ENCODE measurements at regions not wholly inside any gene's neighbourhood (a gene's known extent, or its start where the extent isn't known, plus 50 kb on each side); places are given as distances from the start of the nearest gene placed in this dataset.

- Histone ChIP-seq H3K27ac (no peak overlapping the region), H3K27me3 (no peaks in the 10 kb centered on the region), H3K9me3 (no peaks in the 10 kb centered on the region), H3K4me1 (peaks cover 0 to 5% (median 0%) of the 10 kb centered on the region in 4 donors), H3K4me3 (no peak overlapping the region), H3K36me3 (no peaks in the 10 kb centered on the region)
- no peak for TF ChIP-seq CTCF (IDR thresholded peaks at IDR 0.05)
- no peak for TF ChIP-seq POLR2A (IDR thresholded peaks at IDR 0.05)
- ATAC-seq = no peak
- 67% methylated on average over 3 of the region's 3 CpGs for WGBS (ENCODE audit: insufficient coverage, low coverage, low lambda C conversion rate, missing lambda C conversion rate)
- DNase-seq = no peak
- intact Hi-C loops (cut with DNase I) = no loop called here
Measured at GRCh38 chr1:200263203-200263602, 146.6 kb downstream of the ZNF281 start.

GRCh38 chr1:200262326-200262965 lies 147.4 kb downstream of the ZNF281 start:
- no peak overlapping the region for H3K4me3 ChIP-seq
- no peaks in the 10 kb centered on the region for H3K36me3 ChIP-seq
- ATAC-seq (no peak), DNase-seq (no peak)
- H3K27ac ChIP-seq = no peak overlapping the region
- no peaks in the 10 kb centered on the region for H3K27me3 ChIP-seq
- TF ChIP-seq POLR2A (IDR thresholded peaks at IDR 0.05) (no peak), CTCF (IDR thresholded peaks at IDR 0.05) (no peak)
- intact Hi-C loops (cut with DNase I) = no loop called here
- H3K9me3 ChIP-seq = no peaks in the 10 kb centered on the region
- WGBS (ENCODE audit: insufficient coverage, low coverage, low lambda C conversion rate, missing lambda C conversion rate) = 78% methylated on average over 7 of the region's 7 CpGs
- peaks cover 0 to 3% (median 0%) of the 10 kb centered on the region in 4 donors for H3K4me1 ChIP-seq

- WGBS (ENCODE audit: insufficient coverage, low coverage, low lambda C conversion rate, missing lambda C conversion rate) = 68% methylated on average over 4 of the region's 5 CpGs
- DNase-seq (no peak), ATAC-seq (peak; percentile 47 to 69 (median 60))
- intact Hi-C loops (cut with DNase I) = no loop called here
- Histone ChIP-seq H3K4me1 (no peaks in the 10 kb centered on the region), H3K4me3 (no peak overlapping the region), H3K36me3 (no peaks in the 10 kb centered on the region), H3K27me3 (no peaks in the 10 kb centered on the region), H3K9me3 (no peaks in the 10 kb centered on the region), H3K27ac (no peak overlapping the region)
- TF ChIP-seq POLR2A (IDR thresholded peaks at IDR 0.05) = no peak
- no peak for TF ChIP-seq CTCF (IDR thresholded peaks at IDR 0.05)
Measured at GRCh38 chr1:200260597-200261335, 149.1 kb downstream of the ZNF281 start.

- H3K27ac ChIP-seq = no peak overlapping the region
- no peak overlapping the region for H3K4me3 ChIP-seq
- intact Hi-C loops (cut with DNase I) = no loop called here
- peaks cover 0 to 6% (median 0%) of the 10 kb centered on the region in 4 donors for H3K4me1 ChIP-seq
- TF ChIP-seq POLR2A (IDR thresholded peaks at IDR 0.05) (no peak), CTCF (IDR thresholded peaks at IDR 0.05) (peak; percentile 40 to 45 (median 42))
- H3K36me3 ChIP-seq = no peaks in the 10 kb centered on the region
- no peak for DNase-seq
- H3K27me3 ChIP-seq = no peaks in the 10 kb centered on the region
- ATAC-seq = peak in 3 of 4 donors; percentile 22 to 62 (median 43)
- WGBS (ENCODE audit: insufficient coverage, low coverage, low lambda C conversion rate, missing lambda C conversion rate) = 85% methylated on average over 6 of the region's 10 CpGs
- no peaks in the 10 kb centered on the region for H3K9me3 ChIP-seq
Measured at GRCh38 chr1:200258447-200259375, 151.1 kb downstream of the ZNF281 start.

Data from right lobe of liver (tissue), 6 donors.